Adipocyte (in vitro differentiated cells): ENCODE measurements at regions not wholly inside any gene's neighbourhood (a gene's known extent, or its start where the extent isn't known, plus 50 kb on each side); places are given as distances from the start of the nearest gene placed in this dataset.

Experiments used
- DNase-seq: peaks from one replicate; pipeline ENCODE4 v3.0.0-alpha.2; 2015; ENCODE audit warnings: low read depth
- H3K27me3 ChIP-seq: replicated peaks from 2 replicates; pipeline ENCODE4 v1.7.0; 2013; ENCODE audit warnings: mild to moderate bottlenecking, low read length, moderate library complexity; ENCODE audit not compliant: control insufficient read depth, insufficient read depth
- H3K36me3 ChIP-seq: 2 replicates; pipeline ENCODE4 v1.7.0; 2013; ENCODE audit warnings: low read length, mild to moderate bottlenecking, moderate library complexity; ENCODE audit not compliant: control insufficient read depth, insufficient read depth, severe bottlenecking
- H3K4me1 ChIP-seq: 2 replicates; pipeline ENCODE4 v1.7.0; 2013; ENCODE audit warnings: mild to moderate bottlenecking, low read length, moderate library complexity; ENCODE audit not compliant: control insufficient read depth, insufficient read depth
- H3K4me3 ChIP-seq: 2 replicates; pipeline ENCODE4 v1.7.0; 2013; ENCODE audit warnings: mild to moderate bottlenecking, low read length, moderate library complexity
- H3K9ac ChIP-seq: 2 replicates; pipeline ENCODE4 v1.7.0; 2013; ENCODE audit warnings: mild to moderate bottlenecking, low read length, moderate library complexity
- H3K9me3 ChIP-seq: 2 replicates; pipeline ENCODE4 v1.7.0; 2013; ENCODE audit warnings: mild to moderate bottlenecking, low read length, moderate library complexity; ENCODE audit not compliant: control insufficient read depth

- H3K9me3 ChIP-seq, result no peaks in the 10 kb centered on the region
- DNase-seq, result no peak
These were observed 50.3 kb upstream of the MACC1 start for GRCh38 chr7:20267482-20267881.

GRCh38 chr7:20268824-20269223, 51.6 kb upstream of the MACC1 start:
- no peak overlapping the region for H3K4me3 ChIP-seq
- no peaks in the 10 kb centered on the region for H3K36me3 ChIP-seq
- H3K9me3 ChIP-seq, result no peaks in the 10 kb centered on the region
- H3K27me3 ChIP-seq, result no peaks in the 10 kb centered on the region
- no peak overlapping the region for H3K9ac ChIP-seq
- no peak for DNase-seq
- H3K4me1 ChIP-seq, result peaks cover 12% of the 10 kb centered on the region

More at GRCh38 chr7:20267482-20267881, 50.3 kb upstream of the MACC1 start:
- no peaks in the 10 kb centered on the region for H3K27me3 ChIP-seq
- no peak overlapping the region for H3K9ac ChIP-seq
- peaks cover 12% of the 10 kb centered on the region for H3K4me1 ChIP-seq
- no peak overlapping the region for H3K4me3 ChIP-seq
- no peaks in the 10 kb centered on the region for H3K36me3 ChIP-seq

GRCh38 chr7:20269726-20270125, 52.5 kb upstream of the MACC1 start:
- no peaks in the 10 kb centered on the region for H3K9me3 ChIP-seq
- no peak overlapping the region for H3K9ac ChIP-seq
- no peaks in the 10 kb centered on the region for H3K36me3 ChIP-seq
- no peak overlapping the region for H3K4me3 ChIP-seq
- peak; percentile 51 for DNase-seq
- H3K27me3 ChIP-seq, result no peaks in the 10 kb centered on the region
- H3K4me1 ChIP-seq, result peaks cover 12% of the 10 kb centered on the region

- DNase-seq, result no peak
- Histone ChIP-seq H3K4me1 (peaks cover 12% of the 10 kb centered on the region), H3K36me3 (no peaks in the 10 kb centered on the region), H3K4me3 (no peak overlapping the region), H3K27me3 (no peaks in the 10 kb centered on the region), H3K9me3 (no peaks in the 10 kb centered on the region), H3K9ac (no peak overlapping the region)
These were observed 53.2 kb upstream of the MACC1 start for GRCh38 chr7:20270371-20270770.

GRCh38 chr7:20270867-20271266, 53.7 kb upstream of the MACC1 start:
- Histone ChIP-seq H3K9me3 (no peaks in the 10 kb centered on the region), H3K4me1 (peaks cover 12% of the 10 kb centered on the region), H3K9ac (no peak overlapping the region), H3K36me3 (no peaks in the 10 kb centered on the region), H3K27me3 (no peaks in the 10 kb centered on the region), H3K4me3 (no peak overlapping the region)
- DNase-seq, result no peak

GRCh38 chr7:20275637-20276036, 55.1 kb upstream of the ITGB8 start:
- no peak overlapping the region for H3K4me3 ChIP-seq
- no peaks in the 10 kb centered on the region for H3K9me3 ChIP-seq
- H3K27me3 ChIP-seq, result no peaks in the 10 kb centered on the region
- peaks cover under 1% of the 10 kb centered on the region for H3K4me1 ChIP-seq
- no peak overlapping the region for H3K9ac ChIP-seq
- no peak for DNase-seq
- H3K36me3 ChIP-seq, result no peaks in the 10 kb centered on the region

- Histone ChIP-seq H3K36me3 (no peaks in the 10 kb centered on the region), H3K4me3 (no peak overlapping the region), H3K27me3 (no peaks in the 10 kb centered on the region), H3K9me3 (no peaks in the 10 kb centered on the region), H3K9ac (no peak overlapping the region), H3K4me1 (peaks cover 8% of the 10 kb centered on the region)
- no peak for DNase-seq
These were observed 53.8 kb upstream of the ITGB8 start for GRCh38 chr7:20276705-20277472.

- Histone ChIP-seq H3K4me1 (peaks cover 8% of the 10 kb centered on the region), H3K36me3 (no peaks in the 10 kb centered on the region), H3K9ac (no peak overlapping the region), H3K4me3 (no peak overlapping the region), H3K9me3 (no peaks in the 10 kb centered on the region), H3K27me3 (no peaks in the 10 kb centered on the region)
- no peak for DNase-seq
These were observed 50.7 kb upstream of the ITGB8 start for GRCh38 chr7:20279979-20280378.

- no peaks in the 10 kb centered on the region for H3K36me3 ChIP-seq
- no peaks in the 10 kb centered on the region for H3K9me3 ChIP-seq
- no peak overlapping the region for H3K9ac ChIP-seq
- H3K4me1 ChIP-seq, result peaks cover 8% of the 10 kb centered on the region
- H3K27me3 ChIP-seq, result no peaks in the 10 kb centered on the region
- peak; percentile 88 for DNase-seq
- no peak overlapping the region for H3K4me3 ChIP-seq
These were observed 50.0 kb upstream of the ITGB8 start for GRCh38 chr7:20280475-20281351.
